HG03460 (cell line): ENCODE measurements at regions not wholly inside any gene's neighbourhood (a gene's known extent, or its start where the extent isn't known, plus 50 kb on each side); places are given as distances from the start of the nearest gene placed in this dataset.
"Not testable (repeated sequence)": the region's sequence is repeated elsewhere in the genome, so short reads cannot be mapped to it uniquely, and the experiment has no call there.

Experiments used
- ATAC-seq: cut with Tn5 transposase; IDR thresholded peaks from one replicate; pipeline ENCODE4 v1.9.1; 2021; ENCODE audit not compliant: unreplicated experiment

DNA sequence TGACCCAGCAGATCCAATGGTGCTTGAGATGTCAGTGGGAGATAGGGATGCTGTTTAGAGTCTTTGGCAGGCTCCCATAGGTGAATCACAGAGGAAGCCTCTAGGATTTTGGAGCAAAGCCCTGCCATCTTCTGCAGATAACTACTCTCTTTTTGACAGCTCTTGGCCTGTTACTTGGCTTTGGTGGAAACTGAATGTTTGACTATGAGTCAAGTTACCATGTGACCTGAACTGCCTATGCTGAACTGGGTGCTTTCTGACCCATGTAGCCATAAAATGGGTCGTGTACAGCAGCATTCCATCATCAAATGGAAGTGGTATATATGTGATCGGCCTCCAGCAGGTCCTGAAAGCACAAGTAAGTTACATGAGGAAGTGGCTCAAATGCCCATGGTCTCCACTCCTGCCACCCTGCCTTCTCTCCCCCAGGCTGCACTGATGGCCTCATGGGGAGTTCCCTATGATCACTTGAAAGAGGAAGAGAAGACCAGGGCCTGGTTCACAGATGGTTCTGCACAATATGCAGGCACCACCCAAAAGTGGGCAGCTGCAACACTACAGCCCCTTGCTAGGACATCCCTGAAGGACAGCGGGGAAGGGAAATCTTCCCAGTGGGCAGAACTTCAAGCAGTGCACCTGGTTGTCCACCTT is 105.6 kb upstream of the ZC3H12A start:
- not testable (repeated sequence) for ATAC-seq

DNA sequence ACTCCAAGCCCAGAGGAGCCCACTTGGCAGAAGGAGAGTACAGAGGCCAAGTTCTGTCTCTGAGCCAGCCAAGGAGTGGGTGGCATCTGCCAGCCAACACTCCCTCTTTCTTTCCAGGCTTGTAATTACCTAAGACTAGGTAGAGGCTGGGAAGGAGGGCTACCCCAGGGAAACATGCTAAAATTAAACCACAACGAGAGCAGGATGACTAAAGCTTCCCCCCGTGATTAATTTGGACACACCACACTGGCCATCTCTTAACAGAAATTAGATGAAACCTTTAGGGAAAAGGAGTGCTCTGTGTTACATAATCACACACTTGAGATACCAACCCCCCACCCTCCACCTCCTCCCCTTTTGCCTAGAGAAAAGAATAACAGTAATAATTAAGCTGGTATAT is 102.1 kb upstream of the ZC3H12A start:
- no peak for ATAC-seq

DNA sequence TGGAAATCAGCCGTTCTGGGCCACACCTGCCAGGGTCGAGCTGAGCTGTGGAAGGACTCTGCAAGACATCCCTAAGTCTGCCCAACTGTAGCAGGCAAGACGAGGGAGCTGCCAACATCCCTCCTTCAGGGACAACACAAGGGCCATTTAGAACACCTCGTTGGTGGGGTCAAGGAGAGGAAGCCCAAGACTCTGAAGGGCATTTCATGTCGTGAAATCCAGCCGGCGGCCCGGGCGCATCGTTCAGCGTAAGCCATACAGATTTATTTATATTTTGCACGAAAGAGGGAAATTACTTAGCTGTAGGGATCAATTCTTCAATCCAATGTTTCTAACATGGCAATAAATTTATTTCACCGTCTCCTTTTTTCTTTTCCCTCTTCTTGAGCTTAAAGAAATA is 101.7 kb upstream of the ZC3H12A start:
- no peak for ATAC-seq

DNA sequence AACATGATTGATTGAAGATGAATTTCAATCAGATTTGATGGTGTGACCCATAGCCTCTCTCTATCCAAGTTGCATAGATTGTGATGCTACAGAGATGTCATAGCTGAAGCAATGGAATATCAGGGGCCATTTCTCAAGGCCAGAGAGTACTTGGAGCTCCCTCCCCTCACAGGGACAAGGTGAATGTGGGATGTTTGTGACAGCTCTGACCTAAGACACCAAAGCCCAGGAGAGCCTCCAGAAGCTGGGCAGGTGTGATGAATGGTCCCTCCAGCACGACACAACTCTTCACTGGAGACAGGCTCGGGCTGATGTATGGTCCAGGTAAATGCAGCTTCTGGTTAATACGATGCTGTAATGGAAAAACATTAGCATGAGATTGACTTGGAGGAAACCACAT is 101.0 kb upstream of the ZC3H12A start:
- ATAC-seq = no peak

DNA sequence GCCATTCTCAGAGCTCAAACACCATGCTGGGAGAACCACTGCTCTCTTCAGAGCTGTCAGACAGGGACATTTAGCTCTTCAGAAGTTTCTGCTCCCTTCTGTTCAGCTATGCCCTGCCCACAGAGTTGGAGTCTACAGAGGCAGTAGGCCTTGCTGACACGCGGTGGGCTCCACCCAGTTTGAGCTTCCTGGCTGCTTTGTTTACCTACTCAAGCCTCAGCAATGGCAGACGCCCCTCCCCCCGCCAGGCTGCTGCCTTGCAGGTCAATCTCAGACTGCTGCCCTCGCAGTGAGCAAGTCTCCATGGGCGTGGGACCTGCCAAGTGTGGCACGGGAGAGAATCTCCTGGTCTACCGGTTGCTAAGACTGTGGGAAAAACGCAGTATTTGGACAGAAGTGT is 93.8 kb upstream of the ZC3H12A start:
- ATAC-seq = not testable (repeated sequence)

DNA sequence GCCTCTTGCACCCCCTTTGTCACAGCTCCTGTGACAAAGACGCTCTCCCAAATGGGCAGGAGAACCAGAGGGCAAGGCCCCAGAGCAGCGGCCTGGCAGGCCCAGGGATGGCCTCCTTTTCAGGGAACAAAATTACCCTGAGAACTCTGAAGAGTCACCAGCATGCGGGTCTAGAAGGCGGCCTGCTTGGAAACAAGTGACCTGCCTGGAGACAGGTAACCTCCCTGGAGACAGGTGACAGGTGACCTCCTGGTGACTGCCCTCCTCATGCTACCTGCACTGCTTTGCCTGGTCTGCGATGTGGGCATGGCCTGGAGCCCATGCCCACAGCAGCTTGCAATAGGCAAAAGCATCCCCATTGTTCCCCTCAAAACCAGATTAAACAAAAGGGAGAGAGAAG is 86.5 kb upstream of the ZC3H12A start:
- no peak for ATAC-seq

DNA sequence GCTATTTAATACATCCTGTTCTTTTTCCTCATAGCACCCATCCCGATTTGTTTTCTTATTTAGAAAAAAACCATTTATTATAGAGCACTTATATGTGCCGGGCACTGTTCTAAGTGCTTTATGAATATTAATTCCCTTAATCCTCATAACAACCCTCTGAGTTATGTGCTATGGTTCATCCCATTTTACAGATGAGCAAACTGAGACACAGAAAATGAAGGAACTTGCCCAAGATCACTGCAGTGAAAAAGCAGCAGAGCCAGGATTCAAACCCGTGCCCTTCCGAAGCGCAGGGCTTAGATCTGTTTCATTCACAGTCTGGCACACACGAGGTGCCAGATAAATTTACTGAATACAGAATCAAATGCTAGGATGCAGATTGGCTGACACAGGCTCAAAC is 85.1 kb upstream of the ZC3H12A start:
- no peak for ATAC-seq

DNA sequence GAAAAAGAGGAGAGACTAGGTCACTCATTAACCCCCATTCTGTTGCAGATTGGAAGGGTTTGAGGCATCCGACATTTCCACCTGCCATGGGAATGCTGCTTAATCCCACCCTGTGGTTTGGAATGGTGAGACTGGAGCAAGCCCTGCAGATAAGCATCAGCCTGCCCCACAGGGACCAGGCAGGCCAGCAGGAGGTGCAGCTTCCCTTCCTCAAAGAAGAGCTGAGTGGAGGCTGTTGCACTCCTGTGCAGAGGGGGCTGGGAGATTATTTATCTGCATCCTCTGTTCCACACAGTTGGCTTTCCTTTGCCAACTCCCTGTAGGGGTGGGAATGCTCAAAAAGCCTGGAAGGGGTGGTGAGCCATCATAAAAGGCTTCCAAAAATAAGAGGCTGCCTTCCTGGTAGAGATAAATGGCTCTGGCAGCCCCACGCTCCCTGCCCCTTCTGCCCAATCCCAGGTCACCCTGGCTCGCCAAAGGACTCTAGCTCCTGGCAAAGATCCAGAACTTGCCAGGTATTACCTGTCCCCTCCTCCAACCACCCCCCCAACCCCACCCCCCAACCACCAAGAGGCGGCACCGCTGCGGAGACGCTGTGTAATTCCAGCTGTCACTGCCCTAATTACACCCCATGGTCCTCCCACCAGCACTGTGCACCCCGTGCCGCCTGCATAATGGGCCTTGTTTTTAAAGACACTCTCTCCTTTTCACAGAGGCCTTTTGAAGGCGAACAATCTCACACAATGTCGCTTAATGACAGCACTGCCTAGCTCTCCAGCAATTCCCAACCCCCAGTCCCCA is 83.0 kb upstream of the ZC3H12A start:
- ATAC-seq = no peak

DNA sequence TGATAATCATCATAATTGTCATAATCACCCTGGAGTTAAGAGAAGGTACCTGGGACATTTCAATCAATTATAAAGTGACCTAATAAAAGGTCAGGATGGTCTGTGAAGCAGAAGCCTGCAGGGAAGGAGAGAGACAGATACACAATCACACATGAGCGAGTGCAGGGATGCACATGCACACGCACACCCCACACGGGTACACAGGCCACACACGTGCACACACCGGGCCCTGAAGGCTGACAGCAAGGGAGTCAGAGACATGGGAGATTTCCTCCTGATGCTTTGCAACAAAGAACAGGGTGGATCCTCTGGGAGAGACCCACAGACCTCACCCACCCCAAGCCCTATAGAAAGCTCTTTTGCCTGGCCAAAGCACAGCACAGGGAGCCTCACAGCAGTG is 82.3 kb upstream of the ZC3H12A start:
- ATAC-seq = no peak

DNA sequence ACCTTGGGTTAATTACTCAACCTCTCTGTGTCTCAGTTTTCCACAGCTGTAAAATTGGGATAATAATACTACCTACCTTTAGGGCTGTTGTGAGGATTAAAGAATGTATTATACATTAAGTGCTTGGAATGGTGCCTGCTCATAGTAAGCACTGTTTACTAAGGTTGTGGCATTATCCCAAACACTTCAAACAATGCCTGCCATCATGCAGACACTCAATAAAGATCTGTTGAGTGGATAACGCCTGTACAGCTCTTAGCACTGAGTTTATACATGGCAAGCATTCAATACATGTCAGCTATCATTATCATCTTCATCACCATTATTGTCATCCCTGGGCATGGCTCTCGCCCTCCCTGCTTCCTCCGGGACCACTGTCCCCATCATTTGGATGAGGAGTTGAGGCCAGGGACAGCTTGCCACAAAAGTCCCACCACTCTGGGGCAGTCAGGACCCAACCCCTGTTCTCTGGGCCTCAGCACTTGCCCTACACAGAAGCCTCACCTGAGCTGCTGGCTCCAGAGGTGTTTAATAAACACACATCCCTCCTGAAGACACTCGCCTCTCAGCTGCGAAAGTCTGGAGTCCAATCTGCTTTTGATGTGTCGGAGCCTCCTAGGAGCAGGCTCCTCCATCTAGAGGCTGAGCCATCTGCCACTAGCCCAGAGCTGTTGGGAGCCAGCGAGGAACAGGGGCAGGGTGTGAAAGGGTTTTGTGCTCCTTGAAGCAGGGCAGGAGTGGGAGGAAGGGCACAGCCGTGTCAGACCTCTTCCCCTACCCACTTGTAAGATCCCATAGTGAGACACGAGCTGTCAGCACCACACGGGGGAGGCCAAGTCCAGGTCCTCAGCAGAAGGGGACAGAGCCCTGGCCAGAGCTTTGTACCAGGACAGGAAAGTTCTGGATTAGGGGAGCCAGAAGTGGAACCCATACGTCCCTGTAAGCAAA is 80.9 kb upstream of the ZC3H12A start:
- ATAC-seq = no peak

DNA sequence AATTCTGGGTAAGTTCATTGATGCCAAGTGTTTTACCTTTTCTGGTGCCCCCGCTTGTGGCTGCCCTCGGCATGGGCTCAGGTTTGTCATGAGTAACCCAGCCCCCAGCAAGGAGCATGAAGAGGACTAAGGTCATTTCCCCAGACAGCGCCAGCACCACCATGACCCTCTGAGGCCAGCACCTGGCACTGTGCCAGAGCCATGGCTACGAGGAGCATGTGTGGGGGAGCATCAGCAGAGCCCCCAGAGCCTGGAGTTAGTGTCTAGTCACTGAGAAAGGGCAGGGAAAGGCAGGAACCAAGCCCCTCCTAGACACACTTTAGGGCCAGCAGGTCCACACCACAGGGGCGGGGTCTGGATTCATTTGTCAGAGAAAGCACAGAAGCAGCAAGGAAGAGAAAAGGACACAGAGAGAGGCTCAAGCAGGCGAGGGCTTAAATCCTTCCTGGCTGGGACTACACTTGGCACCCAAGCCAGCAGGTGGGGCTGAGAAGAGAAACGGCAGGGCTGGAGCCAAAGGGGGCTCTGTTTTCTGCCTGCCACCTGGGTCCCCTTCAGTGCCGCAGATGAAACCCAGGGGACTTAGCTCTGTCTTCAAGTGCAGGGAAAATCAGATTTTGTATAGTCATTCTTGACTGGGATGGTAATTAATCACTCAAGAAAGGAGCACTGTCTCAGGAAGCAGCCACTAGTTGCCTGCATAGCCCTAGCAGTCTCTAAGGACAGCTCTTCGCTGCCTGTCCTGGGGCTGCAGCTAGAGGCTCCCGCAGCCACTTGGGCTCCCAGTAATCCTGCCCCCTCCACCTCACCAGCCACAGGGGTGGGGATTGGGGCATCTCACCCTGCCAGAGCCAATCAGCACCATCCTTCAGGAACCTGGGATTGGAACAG is 79.6 kb upstream of the ZC3H12A start:
- ATAC-seq = no peak

DNA sequence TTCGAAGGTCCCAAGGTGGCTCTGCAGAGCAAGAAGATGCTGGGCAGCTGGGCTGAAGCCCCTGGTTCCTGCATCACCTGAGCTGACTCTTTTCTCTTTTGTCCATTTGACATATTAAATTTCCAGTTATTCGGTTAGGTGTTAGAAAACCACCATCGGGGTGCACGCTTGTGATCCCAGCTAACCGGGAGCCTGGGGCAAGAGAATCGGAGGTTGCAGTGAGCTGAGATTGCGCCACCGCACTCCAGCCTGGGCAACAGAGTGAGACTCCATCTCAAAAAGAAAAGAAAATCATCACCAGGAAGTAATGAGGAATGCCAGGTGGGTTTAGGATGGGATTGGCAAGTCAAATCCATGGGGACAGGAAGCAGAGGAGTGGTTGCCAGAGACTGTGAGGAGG is 76.3 kb upstream of the ZC3H12A start:
- ATAC-seq = no peak

DNA sequence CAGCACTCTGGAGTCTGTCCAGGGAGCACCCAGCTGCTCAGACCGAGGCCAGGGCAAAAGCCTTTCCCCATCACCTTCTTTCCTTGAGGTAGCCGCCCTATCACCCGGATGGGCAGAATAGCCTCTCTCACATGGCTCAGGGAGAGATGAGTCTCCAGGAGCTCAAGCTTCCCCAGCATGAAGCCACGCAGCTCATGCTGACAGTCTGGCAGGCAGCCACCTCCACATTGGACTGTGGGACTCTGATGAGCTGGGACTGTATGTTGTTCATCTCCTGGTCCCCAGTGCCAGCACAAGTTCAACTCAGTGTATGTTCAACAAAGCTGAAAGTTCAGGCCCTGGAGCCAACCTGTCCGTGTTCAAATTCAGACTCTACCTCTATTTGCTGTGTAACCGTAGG is 75.2 kb upstream of the ZC3H12A start:
- no peak for ATAC-seq

DNA sequence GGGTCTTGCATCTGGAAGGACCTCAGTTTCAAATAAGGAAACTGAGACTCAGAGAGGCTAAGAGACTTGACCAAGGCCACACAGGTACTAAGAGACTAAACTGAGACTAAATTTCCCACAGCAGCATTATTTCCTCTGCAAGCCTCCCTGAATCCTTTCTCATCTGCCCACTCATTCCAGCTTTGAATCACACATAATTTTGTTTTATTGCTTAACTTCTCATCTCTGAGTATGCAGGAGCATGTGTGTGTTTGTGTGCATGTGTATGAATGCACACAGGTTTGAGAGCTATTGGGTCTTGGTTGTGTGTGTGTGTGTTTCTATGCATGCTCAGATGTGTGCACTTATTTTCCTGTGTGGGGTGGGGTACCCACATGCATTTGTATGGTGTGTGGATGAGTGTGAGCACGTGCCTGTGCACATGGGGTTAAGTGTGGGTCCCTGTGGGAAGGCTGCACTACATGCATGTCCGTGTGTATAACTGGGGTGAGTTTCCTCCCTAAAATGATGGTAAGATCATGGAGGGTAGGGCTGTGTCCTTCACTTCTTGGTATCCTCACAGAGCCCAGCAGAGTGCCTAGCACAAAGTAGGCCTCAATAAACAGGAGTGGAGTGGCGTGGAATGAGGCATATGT is 74.4 kb upstream of the ZC3H12A start:
- ATAC-seq = no peak

DNA sequence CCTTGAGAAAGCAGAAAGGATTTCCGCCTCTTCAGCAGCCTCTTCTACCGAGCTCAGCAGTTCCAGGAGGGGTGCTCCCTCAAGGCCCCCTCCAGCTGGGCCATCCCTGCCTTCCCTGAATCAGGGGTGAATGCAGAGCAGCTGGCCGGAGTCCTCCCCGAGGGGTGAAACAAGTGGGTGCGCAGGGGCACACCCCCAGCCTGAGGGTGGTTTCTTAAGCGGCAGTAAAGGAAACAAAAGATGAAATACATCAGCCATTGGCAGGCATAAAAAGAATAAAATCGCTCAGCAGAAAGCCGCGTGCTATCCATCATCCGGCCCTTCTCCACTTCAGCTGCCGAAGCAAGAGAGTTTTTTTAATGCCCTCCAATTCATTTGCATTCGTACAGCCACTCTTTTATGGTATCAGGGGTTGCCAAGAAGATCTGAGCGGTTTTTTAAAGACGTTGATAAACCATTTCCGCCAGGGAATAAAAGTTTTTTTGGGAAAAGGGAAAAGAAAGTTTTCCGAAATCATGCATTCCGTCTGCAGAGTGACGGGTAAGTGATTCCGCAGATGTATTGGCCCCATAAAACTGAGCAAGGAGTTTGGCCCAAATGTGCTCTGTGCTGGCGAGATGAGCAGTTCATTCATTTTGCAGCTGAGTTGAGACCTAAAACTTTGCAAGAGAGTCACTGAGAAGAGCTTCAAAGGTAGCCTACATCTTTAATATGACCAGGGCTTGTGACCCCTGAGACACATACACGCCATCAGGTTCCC is 73.7 kb upstream of the ZC3H12A start:
- ATAC-seq = no peak

DNA sequence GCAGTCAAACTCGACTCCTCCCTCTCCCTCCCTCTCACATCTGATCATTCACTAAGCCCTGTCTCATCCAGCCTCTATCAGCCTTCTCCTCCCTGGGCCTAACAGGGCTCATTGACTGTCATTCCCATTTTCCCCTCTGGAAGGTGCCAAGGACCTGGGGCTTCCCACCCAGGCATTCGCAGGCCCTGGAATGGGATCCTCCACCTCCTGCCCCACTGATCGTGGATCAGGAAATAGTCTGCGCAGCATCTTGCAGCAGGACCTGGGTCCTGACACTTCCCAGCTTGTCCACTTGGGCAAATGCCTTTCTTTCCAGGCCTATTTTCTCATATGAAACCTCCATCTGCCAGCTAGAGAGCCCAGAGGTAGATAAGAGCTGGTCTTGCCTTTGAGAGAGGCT is 71.2 kb upstream of the ZC3H12A start:
- no peak for ATAC-seq

DNA sequence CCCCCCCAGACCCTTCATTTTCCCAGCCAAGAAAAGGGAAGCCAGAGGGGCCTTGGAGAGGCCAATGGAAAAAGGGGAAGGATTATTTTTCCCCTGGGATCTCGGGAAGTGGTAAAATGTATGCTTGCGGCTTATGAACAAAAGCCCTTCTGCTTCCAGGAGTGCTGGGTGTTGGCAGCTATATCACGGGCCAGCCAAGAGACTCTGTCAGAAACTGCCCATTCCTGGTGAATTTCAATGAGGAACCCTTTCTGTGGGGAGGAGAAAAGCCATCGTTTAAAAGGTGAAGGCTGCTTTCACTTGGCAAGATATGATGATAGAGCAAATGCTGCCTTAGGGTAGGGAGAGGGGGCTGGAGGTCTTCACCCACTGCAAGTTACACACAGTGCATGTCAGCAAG is 69.7 kb upstream of the ZC3H12A start:
- ATAC-seq = no peak

DNA sequence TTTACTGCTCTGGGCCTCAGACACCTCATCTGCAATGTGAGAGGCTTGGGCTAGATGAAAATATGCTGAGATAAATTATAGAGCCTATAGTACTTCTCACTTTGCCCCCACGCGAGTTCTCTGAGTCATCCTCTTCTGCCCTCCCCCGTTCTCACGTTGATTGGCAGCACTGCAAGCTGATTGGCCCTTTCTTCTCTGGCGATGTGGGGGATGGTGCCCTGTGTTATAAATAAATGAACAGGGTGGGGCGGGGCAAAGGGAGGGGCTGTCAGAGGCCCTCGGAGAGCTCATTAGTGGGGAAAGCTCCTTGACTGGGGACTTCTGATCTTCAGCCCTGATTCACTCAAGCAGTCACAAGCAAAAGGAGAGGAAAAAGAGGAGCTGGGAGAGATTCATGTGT is 64.3 kb upstream of the ZC3H12A start:
- no peak for ATAC-seq

DNA sequence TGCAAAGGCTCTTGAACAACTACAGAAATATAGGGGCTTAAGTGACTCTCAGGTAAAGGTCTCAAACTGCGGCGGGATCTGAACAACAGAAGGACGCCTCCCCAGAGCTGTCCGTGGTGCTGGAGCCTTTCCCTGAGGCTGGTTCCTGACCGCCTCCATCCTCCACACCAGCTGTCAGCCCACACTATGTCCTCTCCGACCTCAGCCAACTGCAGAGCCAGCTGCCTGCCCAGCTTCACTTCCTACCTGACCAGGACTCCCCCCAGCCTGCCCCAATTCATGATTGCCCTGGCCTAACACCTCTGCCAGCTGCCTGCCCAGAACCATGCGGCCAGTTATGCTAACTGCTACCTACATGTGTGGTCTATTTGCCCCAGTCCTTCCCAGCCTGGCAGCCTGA is 63.6 kb upstream of the ZC3H12A start:
- no peak for ATAC-seq
